SK-N-SH treated with all-trans-retinoic acid at 6 μM for 48 hours (cell line): ENCODE measurements at regions not wholly inside any gene's neighbourhood (a gene's known extent, or its start where the extent isn't known, plus 50 kb on each side); places are given as distances from the start of the nearest gene placed in this dataset.

Experiments used
- ARNTL ChIP-seq: fragments of 450-650 bp; formaldehyde crosslinking; IDR thresholded peaks from 2 replicates; pipeline ENCODE4 v1.5.0; 2020; ENCODE audit warnings: low read depth, mild to moderate bottlenecking, moderate library complexity, borderline replicate concordance
- BACH2 ChIP-seq: fragments of 250-450 bp; sonication (Bioruptor Pico); IDR thresholded peaks from 2 replicates; pipeline ENCODE4 v1.9.0; 2021; ENCODE audit warnings: mild to moderate bottlenecking, borderline replicate concordance
- CSDC2 ChIP-seq: fragments of 250-450 bp; sonication (Bioruptor Pico); IDR thresholded peaks from 2 replicates; pipeline ENCODE4 v1.5.0; 2020; ENCODE audit warnings: mild to moderate bottlenecking, moderate library complexity
- PATZ1 ChIP-seq: fragments of 250-450 bp; sonication (Bioruptor Pico); IDR thresholded peaks from 2 replicates; pipeline ENCODE4 v1.8.0; 2020; ENCODE audit warnings: mild to moderate bottlenecking, moderate library complexity, borderline replicate concordance
- SNAI2 ChIP-seq: fragments of 250-450 bp; sonication (Bioruptor Pico); IDR thresholded peaks from 2 replicates; pipeline ENCODE4 v1.5.0; 2020; ENCODE audit warnings: mild to moderate bottlenecking, moderate library complexity
- TCF4 ChIP-seq: fragments of 250-450 bp; sonication (Bioruptor Pico); IDR thresholded peaks from 2 replicates; pipeline ENCODE4 v1.8.0; 2021; ENCODE audit warnings: mild to moderate bottlenecking, moderate library complexity, borderline replicate concordance
- ZC3H10 ChIP-seq: fragments of 250-450 bp; sonication (Bioruptor Pico); IDR thresholded peaks from 2 replicates; pipeline ENCODE4 v1.5.1; 2021; ENCODE audit warnings: mild to moderate bottlenecking, moderate library complexity
- ZNF70 ChIP-seq: fragments of 450-650 bp; formaldehyde crosslinking; IDR thresholded peaks from 2 replicates; pipeline ENCODE4 v1.5.0; 2020; ENCODE audit warnings: mild to moderate bottlenecking, moderate library complexity
- TF ChIP-seq, protein P1 (sequence below): fragments of 250-450 bp; sonication (Bioruptor Pico); IDR thresholded peaks from 2 replicates; pipeline ENCODE4 v1.5.0; 2020; ENCODE audit warnings: mild to moderate bottlenecking, moderate library complexity
- TF ChIP-seq, protein P2 (sequence below): fragments of 250-450 bp; sonication (Bioruptor Pico); IDR thresholded peaks from 2 replicates; pipeline ENCODE4 v1.5.1; 2020; ENCODE audit warnings: low read depth, mild to moderate bottlenecking, moderate library complexity

DNA sequence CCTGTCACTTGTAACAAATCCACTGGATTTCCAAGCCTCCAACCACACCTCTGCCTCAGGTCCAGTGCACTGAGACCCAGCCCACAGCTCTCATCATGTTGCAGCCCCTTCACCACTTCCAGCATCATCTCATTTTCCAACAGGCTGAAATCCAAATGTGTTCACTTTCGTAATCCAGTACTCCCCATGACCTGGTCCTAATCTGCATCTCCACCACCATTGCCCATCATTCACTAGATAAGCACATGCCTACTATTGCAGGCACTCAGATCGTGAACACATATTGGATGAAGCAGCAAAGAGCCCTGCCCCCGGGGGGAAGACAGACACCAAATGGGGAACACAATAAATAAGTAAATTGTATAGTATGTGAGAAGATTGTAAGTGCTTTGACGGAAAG, 76.1 kb upstream of the INSIG1 start:
- TF ChIP-seq, protein P1, sequence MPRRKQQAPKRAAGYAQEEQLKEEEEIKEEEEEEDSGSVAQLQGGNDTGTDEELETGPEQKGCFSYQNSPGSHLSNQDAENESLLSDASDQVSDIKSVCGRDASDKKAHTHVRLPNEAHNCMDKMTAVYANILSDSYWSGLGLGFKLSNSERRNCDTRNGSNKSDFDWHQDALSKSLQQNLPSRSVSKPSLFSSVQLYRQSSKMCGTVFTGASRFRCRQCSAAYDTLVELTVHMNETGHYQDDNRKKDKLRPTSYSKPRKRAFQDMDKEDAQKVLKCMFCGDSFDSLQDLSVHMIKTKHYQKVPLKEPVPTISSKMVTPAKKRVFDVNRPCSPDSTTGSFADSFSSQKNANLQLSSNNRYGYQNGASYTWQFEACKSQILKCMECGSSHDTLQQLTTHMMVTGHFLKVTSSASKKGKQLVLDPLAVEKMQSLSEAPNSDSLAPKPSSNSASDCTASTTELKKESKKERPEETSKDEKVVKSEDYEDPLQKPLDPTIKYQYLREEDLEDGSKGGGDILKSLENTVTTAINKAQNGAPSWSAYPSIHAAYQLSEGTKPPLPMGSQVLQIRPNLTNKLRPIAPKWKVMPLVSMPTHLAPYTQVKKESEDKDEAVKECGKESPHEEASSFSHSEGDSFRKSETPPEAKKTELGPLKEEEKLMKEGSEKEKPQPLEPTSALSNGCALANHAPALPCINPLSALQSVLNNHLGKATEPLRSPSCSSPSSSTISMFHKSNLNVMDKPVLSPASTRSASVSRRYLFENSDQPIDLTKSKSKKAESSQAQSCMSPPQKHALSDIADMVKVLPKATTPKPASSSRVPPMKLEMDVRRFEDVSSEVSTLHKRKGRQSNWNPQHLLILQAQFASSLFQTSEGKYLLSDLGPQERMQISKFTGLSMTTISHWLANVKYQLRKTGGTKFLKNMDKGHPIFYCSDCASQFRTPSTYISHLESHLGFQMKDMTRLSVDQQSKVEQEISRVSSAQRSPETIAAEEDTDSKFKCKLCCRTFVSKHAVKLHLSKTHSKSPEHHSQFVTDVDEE (CRISPR knock-in tag) = no peak
- TF ChIP-seq ZNF70 (CRISPR knock-in tag) (no peak), BACH2 (no peak), PATZ1 (CRISPR knock-in tag) (no peak), SNAI2 (CRISPR knock-in tag) (no peak), ARNTL (CRISPR knock-in tag) (no peak), ZC3H10 (CRISPR knock-in tag) (no peak), TCF4 (no peak), CSDC2 (CRISPR knock-in tag) (no peak)
- TF ChIP-seq, protein P2, sequence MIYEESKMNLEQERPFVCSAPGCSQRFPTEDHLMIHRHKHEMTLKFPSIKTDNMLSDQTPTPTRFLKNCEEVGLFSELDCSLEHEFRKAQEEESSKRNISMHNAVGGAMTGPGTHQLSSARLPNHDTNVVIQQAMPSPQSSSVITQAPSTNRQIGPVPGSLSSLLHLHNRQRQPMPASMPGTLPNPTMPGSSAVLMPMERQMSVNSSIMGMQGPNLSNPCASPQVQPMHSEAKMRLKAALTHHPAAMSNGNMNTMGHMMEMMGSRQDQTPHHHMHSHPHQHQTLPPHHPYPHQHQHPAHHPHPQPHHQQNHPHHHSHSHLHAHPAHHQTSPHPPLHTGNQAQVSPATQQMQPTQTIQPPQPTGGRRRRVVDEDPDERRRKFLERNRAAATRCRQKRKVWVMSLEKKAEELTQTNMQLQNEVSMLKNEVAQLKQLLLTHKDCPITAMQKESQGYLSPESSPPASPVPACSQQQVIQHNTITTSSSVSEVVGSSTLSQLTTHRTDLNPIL (CRISPR knock-in tag) = no peak
